Neural progenitor cell (in vitro differentiated cells): ENCODE measurements at regions not wholly inside any gene's neighbourhood (a gene's known extent, or its start where the extent isn't known, plus 50 kb on each side); places are given as distances from the start of the nearest gene placed in this dataset.
A peak's percentile ranks its signal among the peaks of the same experiment; 100 is the strongest.

Experiments used
- DNase-seq: peaks from one replicate; pipeline ENCODE4 v3.0.0-alpha.2; 2016; ENCODE audit warnings: low spot score
- H2AFZ ChIP-seq: fragments of 200-600 bp; sonication (generic); replicated peaks from 2 replicates; pipeline ENCODE4 v1.6.1; 2016; ENCODE audit warnings: antibody characterized with exemption
- H3F3A ChIP-seq: fragments of 200-600 bp; sonication (generic); 2 replicates; pipeline ENCODE4 v1.6.1; 2016; ENCODE audit warnings: antibody characterized with exemption, low read depth
- H3K27ac ChIP-seq: fragments of 200-600 bp; sonication (generic); 2 replicates; pipeline ENCODE4 v1.5.1; 2016; ENCODE audit warnings: mild to moderate bottlenecking
- H3K27me3 ChIP-seq: fragments of 200-600 bp; sonication (generic); 2 replicates; pipeline ENCODE4 v1.6.1; 2016; ENCODE audit warnings: mild to moderate bottlenecking, moderate library complexity
- H3K36me3 ChIP-seq: fragments of 200-600 bp; sonication (generic); 2 replicates; pipeline ENCODE4 v1.5.1; 2016
- H3K4me1 ChIP-seq: fragments of 200-600 bp; sonication (generic); 2 replicates; pipeline ENCODE4 v1.6.1; 2016; ENCODE audit warnings: mixed run types
- H3K4me2 ChIP-seq: fragments of 200-600 bp; sonication (generic); 2 replicates; pipeline ENCODE4 v1.6.1; 2016
- H3K4me3 ChIP-seq: fragments of 200-600 bp; sonication (generic); 2 replicates; pipeline ENCODE4 v1.5.1; 2016
- H3K79me2 ChIP-seq: fragments of 200-600 bp; sonication (generic); 2 replicates; pipeline ENCODE4 v1.6.1; 2016; ENCODE audit warnings: low read depth
- H3K9ac ChIP-seq: fragments of 200-600 bp; sonication (generic); 2 replicates; pipeline ENCODE4 v1.6.1; 2016
- H3K9me3 ChIP-seq: fragments of 200-600 bp; sonication (generic); 2 replicates; pipeline ENCODE4 v1.5.1; 2016; ENCODE audit warnings: low read depth
- H4K20me1 ChIP-seq: fragments of 200-600 bp; sonication (generic); 2 replicates; pipeline ENCODE4 v1.6.1; 2016; ENCODE audit warnings: low read depth
- H3K27ac Mint-ChIP-seq: 3 replicates; pipeline ENCODE4 v1.8.0; 2021; ENCODE audit warnings: mixed read lengths
- H3K27me3 Mint-ChIP-seq: 2 replicates; pipeline ENCODE4 v1.8.0; 2022; ENCODE audit warnings: low read depth, mild to moderate bottlenecking, inconsistent platforms, moderate library complexity, mixed read lengths; ENCODE audit not compliant: insufficient read depth
- H3K36me3 Mint-ChIP-seq: 3 replicates; pipeline ENCODE4 v1.8.0; 2021; ENCODE audit warnings: mixed read lengths
- H3K4me1 Mint-ChIP-seq: 3 replicates; pipeline ENCODE4 v1.8.0; 2021; ENCODE audit warnings: mixed read lengths
- H3K4me3 Mint-ChIP-seq: 3 replicates; pipeline ENCODE4 v1.8.0; 2021; ENCODE audit warnings: mild to moderate bottlenecking, moderate library complexity, mixed read lengths
- H3K9me3 Mint-ChIP-seq: 3 replicates; pipeline ENCODE4 v1.8.0; 2020; ENCODE audit warnings: mixed read lengths
- EZH2 ChIP-seq: fragments of 200-600 bp; sonication (generic); IDR thresholded peaks from 2 replicates; pipeline ENCODE4 v1.6.1; 2017; ENCODE audit warnings: antibody characterized with exemption, mild to moderate bottlenecking, moderate library complexity
- EZH2phosphoT487 ChIP-seq: fragments of 200-600 bp; sonication (generic); IDR thresholded peaks from 2 replicates; pipeline ENCODE4 v1.6.1; 2017; ENCODE audit warnings: antibody characterized with exemption
- TF ChIP-seq, protein P1 (sequence below): fragments of 200-600 bp; sonication (generic); IDR thresholded peaks from 2 replicates; pipeline ENCODE4 v1.5.1; 2017; ENCODE audit warnings: antibody characterized with exemption, mild to moderate bottlenecking

GRCh38 chr6:87995461-87995860 is 52.2 kb upstream of the SPACA1 start:
- no peaks in the 10 kb centered on the region for H3K36me3 ChIP-seq
- no peak for TF ChIP-seq EZH2phosphoT487
- TF ChIP-seq, protein P1, sequence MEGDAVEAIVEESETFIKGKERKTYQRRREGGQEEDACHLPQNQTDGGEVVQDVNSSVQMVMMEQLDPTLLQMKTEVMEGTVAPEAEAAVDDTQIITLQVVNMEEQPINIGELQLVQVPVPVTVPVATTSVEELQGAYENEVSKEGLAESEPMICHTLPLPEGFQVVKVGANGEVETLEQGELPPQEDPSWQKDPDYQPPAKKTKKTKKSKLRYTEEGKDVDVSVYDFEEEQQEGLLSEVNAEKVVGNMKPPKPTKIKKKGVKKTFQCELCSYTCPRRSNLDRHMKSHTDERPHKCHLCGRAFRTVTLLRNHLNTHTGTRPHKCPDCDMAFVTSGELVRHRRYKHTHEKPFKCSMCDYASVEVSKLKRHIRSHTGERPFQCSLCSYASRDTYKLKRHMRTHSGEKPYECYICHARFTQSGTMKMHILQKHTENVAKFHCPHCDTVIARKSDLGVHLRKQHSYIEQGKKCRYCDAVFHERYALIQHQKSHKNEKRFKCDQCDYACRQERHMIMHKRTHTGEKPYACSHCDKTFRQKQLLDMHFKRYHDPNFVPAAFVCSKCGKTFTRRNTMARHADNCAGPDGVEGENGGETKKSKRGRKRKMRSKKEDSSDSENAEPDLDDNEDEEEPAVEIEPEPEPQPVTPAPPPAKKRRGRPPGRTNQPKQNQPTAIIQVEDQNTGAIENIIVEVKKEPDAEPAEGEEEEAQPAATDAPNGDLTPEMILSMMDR = no peak
- Mint-ChIP-seq H3K27ac (peak overlapping the region; percentile 50), H3K4me3 (no peak overlapping the region), H3K36me3 (no peaks in the 10 kb centered on the region), H3K9me3 (peaks cover 3% of the 10 kb centered on the region), H3K4me1 (peaks cover 26% of the 10 kb centered on the region), H3K27me3 (peaks cover 4% of the 10 kb centered on the region)
- no peaks in the 10 kb centered on the region for H4K20me1 ChIP-seq
- H3K4me1 ChIP-seq = peaks cover 7% of the 10 kb centered on the region
- H3K27ac ChIP-seq = no peak overlapping the region
- no peaks in the 10 kb centered on the region for H3K79me2 ChIP-seq
- no peaks in the 10 kb centered on the region for H3K9me3 ChIP-seq
- DNase-seq = no peak
- H3K9ac ChIP-seq = no peak overlapping the region
- H2AFZ ChIP-seq = peak overlapping the region; percentile 74
- no peak overlapping the region for H3K4me3 ChIP-seq
- no peak overlapping the region for H3K4me2 ChIP-seq
- H3K27me3 ChIP-seq = no peaks in the 10 kb centered on the region
- no peaks in the 10 kb centered on the region for H3F3A ChIP-seq

DNA sequence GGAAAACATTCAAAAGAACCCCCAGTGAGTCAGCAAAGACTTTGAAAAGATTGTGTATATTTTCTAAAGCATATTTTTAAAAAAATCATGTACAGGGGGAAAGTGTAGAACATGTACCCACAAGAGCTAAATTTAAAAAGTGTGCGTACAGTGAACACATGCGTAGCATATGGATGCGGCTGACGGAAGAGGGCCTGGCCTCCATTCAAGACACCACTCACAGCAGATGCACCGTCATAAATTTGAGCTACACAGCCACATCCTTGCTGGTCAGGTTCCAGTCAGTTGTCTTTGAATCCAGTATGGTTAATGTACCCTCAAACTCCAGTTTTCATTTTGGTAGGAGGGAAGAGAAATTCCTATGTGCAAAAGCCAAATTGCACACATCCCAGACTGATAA is 54.3 kb upstream of the SPACA1 start:
- TF ChIP-seq EZH2 = no peak
- TF ChIP-seq, protein P1 = no peak
- TF ChIP-seq EZH2phosphoT487 = no peak

DNA sequence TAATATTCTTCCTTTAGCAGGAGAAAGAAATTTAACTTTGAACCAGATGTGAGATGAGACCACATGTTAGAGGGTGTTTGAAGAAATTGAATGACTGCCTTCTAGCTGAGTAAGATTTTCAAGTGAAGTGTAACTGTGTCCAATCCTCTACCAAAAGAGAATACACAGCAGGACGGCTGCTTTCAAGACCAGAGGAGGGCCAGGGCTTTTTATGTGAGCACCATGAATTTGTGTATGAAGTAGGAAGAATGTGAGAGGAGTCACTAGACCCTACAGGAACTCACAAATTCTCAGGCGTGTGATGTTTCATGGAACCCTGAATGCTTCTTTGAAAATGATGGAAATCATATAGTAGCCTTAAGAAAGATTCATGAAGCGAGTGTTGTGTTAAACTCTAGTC is 56.8 kb upstream of the SPACA1 start:
- Histone ChIP-seq H3K27ac (no peak overlapping the region), H3K9me3 (no peaks in the 10 kb centered on the region), H4K20me1 (no peaks in the 10 kb centered on the region), H2AFZ (peak overlapping the region; percentile 52), H3K36me3 (no peaks in the 10 kb centered on the region), H3F3A (no peaks in the 10 kb centered on the region), H3K4me2 (no peak overlapping the region), H3K4me3 (no peak overlapping the region), H3K79me2 (no peaks in the 10 kb centered on the region), H3K27me3 (no peaks in the 10 kb centered on the region), H3K9ac (no peak overlapping the region), H3K4me1 (peaks cover 7% of the 10 kb centered on the region)
- H3K27ac Mint-ChIP-seq = peak overlapping the region; percentile 91
- H3K4me1 Mint-ChIP-seq = peaks cover 29% of the 10 kb centered on the region
- H3K36me3 Mint-ChIP-seq = no peaks in the 10 kb centered on the region
- H3K27me3 Mint-ChIP-seq = peaks cover 4% of the 10 kb centered on the region
- TF ChIP-seq EZH2 (no peak), EZH2phosphoT487 (no peak)
- TF ChIP-seq, protein P1 = no peak
- H3K9me3 Mint-ChIP-seq = peaks cover 6% of the 10 kb centered on the region
- no peak for DNase-seq
- H3K4me3 Mint-ChIP-seq = peak overlapping the region; percentile 15

More for the DNA sequence above, 54.3 kb upstream of the SPACA1 start:
- Histone ChIP-seq H3K27me3 (no peaks in the 10 kb centered on the region), H4K20me1 (no peaks in the 10 kb centered on the region), H3K9ac (no peak overlapping the region), H3K36me3 (no peaks in the 10 kb centered on the region), H3K4me1 (peaks cover 7% of the 10 kb centered on the region), H3K4me2 (no peak overlapping the region), H3K27ac (no peak overlapping the region), H3K4me3 (no peak overlapping the region), H3K9me3 (no peaks in the 10 kb centered on the region), H3K79me2 (no peaks in the 10 kb centered on the region), H3F3A (no peaks in the 10 kb centered on the region), H2AFZ (no peak overlapping the region)
- no peaks in the 10 kb centered on the region for H3K36me3 Mint-ChIP-seq
- peaks cover 29% of the 10 kb centered on the region for H3K4me1 Mint-ChIP-seq
- H3K9me3 Mint-ChIP-seq = peaks cover 3% of the 10 kb centered on the region
- DNase-seq = no peak
- H3K27me3 Mint-ChIP-seq = peaks cover 4% of the 10 kb centered on the region
- no peak overlapping the region for H3K4me3 Mint-ChIP-seq
- H3K27ac Mint-ChIP-seq = no peak overlapping the region

DNA sequence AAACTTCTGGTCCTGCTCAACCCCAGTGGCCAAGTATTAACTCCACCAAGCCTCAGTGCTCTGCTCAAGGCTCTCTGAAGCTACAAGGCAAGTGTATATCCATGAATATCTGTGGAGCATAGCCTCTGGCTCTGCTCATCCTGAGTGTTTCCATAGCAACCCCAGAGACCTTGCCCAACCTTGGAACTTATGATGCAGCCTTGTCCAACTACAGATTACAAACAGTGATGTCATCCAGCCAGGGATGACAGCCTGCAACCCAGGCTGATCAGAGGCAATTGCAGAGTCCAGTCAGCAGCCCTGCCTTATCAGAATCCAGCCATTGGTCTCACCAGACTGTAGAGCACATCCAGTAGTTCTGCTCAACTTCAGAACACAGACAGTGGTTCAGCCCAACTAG is 65.5 kb upstream of the SPACA1 start:
- Mint-ChIP-seq H3K4me1 (no peaks in the 10 kb centered on the region), H3K27ac (no peak overlapping the region), H3K27me3 (no peaks in the 10 kb centered on the region), H3K9me3 (peaks cover 3% of the 10 kb centered on the region), H3K36me3 (no peaks in the 10 kb centered on the region), H3K4me3 (no peak overlapping the region)
- H3K36me3 ChIP-seq = no peaks in the 10 kb centered on the region
- no peaks in the 10 kb centered on the region for H4K20me1 ChIP-seq
- H3K9me3 ChIP-seq = no peaks in the 10 kb centered on the region
- no peak overlapping the region for H3K4me3 ChIP-seq
- H3F3A ChIP-seq = no peaks in the 10 kb centered on the region
- no peak for DNase-seq
- H3K4me2 ChIP-seq = no peak overlapping the region
- H3K4me1 ChIP-seq = no peaks in the 10 kb centered on the region
- H3K79me2 ChIP-seq = no peaks in the 10 kb centered on the region
- no peak for TF ChIP-seq EZH2
- no peak for TF ChIP-seq EZH2phosphoT487
- TF ChIP-seq, protein P1 = no peak
- no peaks in the 10 kb centered on the region for H3K27me3 ChIP-seq
- H3K27ac ChIP-seq = no peak overlapping the region
- no peak overlapping the region for H3K9ac ChIP-seq
- H2AFZ ChIP-seq = no peak overlapping the region
